ENCODE measurements at regions not wholly inside any gene's neighbourhood (a gene's known extent, or its start where the extent isn't known, plus 50 kb on each side); places are given as distances from the start of the nearest gene placed in this dataset.

DNA sequence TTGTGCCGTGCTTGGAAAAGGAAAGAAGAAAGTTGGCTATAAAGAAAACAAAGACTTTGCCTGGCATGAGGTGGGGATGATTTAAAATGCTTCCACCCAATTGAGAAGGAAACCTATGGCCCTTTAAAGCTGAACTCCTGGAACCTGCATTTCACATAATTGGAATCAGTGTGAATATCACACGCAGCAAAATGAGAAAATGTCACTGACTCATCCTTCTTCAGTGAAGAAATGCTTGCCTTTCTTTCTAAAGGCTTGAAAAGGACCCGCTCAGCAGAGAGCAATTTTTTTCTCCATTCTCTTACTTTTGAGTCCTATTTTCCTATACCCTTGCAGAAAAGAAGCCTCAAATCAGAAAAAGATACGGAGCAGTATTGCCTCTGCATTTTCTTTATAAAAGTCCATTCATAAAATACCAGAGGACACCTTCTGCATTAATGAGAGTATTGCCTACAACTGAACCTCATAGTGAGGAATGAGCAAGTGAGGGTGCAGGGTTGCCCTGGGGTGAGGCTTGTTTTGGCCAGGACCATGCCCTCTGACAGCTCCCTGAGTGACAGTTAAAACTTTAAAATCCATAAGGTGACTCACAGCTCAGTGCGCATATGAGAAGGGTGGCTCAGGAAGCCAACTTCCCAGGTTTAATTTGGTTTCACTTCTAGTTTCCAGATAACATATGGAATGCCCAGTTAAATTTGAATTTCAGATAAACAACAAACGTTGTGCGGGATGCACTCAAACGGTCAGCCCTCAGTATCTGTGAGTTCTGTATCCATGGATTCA, 191.9 kb upstream of the GYPC start:
- WGBS = 76% methylated on average over 8 of the region's 8 CpGs
- Histone ChIP-seq H2AK5ac (ENCODE audit: low read length, severe bottlenecking) (no peak overlapping the region), H3K23ac (ENCODE audit: low read length in 2 of 2) (no peak overlapping the region), H4K8ac (ENCODE audit: low read length) (no peak overlapping the region), H4K91ac (ENCODE audit: low read length) (no peak overlapping the region), H3K9me3 (ENCODE audit: control insufficient read depth, low read length) (no peaks in the 10 kb centered on the region), H3K9ac (ENCODE audit: low read length) (no peak overlapping the region), H3K14ac (ENCODE audit: low read length in 2 of 2) (no peak overlapping the region), H2AFZ (ENCODE audit: low read depth, low read length) (no peak overlapping the region), H3K36me3 (ENCODE audit: control insufficient read depth in 1 of 2, insufficient read depth in 2 of 2, low read depth in 1 of 2, low read length in 2 of 2) (no peaks in the 10 kb centered on the region), H3K4me1 (ENCODE audit: control insufficient read depth, insufficient read depth, low read depth, low read length) (no peaks in the 10 kb centered on the region), H3K18ac (ENCODE audit: low read depth in 1 of 2, low read length in 2 of 2) (no peak overlapping the region), H2BK15ac (ENCODE audit: low read depth, poor library complexity, severe bottlenecking) (no peak overlapping the region), H3K27me3 (ENCODE audit: control insufficient read depth in 1 of 2, insufficient read depth in 1 of 2, low read length in 2 of 2) (no peaks in the 10 kb centered on the region), H3K4me3 (ENCODE audit: insufficient read depth in 1 of 2, low read depth in 1 of 2, low read length in 2 of 2) (no peak overlapping the region), H2BK5ac (ENCODE audit: low read depth, low read length, poor library complexity, severe bottlenecking) (no peak overlapping the region), H3K27ac (ENCODE audit: low read length, poor library complexity, severe bottlenecking) (no peak overlapping the region), H2BK12ac (ENCODE audit: low read length in 2 of 2) (no peak overlapping the region), H3K79me1 (replicated peaks; ENCODE audit: low read length, poor library complexity, severe bottlenecking) (no peaks in the 10 kb centered on the region), H3K4ac (ENCODE audit: low read depth in 1 of 2, low read length in 2 of 2) (no peak overlapping the region), H3K4me2 (ENCODE audit: low read length, poor library complexity, severe bottlenecking) (no peak overlapping the region), H2BK120ac (ENCODE audit: low read depth, low read length) (no peak overlapping the region)
- no peak for DNase-seq

DNA sequence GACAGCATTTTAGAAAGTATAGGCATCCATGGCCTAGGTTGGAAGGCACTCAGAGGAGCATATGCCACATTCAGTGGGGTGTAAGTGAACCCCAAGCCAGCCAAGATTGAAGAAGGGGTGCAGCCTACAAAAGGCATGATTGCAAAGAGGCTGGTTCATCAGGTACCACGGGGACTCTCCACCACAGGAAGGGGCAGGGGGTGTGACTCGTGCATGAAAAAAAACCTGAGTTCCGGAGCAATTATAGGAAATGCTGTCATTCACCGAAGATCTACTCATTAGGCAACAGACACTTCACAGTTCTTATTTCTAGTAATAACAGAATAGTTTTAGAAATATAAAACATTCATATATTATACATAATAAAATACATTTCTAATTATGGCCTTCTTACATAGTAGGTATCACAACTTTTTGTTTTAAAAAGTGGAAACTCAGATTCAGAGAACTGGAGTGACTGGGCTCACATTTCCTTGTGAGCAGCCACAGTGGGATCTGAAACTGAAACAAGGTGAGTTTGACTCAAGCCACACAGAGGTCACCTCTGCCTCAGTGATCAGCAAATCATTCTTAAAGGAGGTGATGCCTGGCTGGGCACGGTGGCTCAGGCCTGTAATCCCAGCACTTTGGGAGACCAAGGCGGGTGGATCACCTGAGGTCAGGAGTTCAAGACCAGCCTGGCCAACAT, 188.4 kb upstream of the GYPC start:
- no peak overlapping the region for H3K23ac ChIP-seq (ENCODE audit: low read length in 2 of 2)
- H2AK5ac ChIP-seq (ENCODE audit: low read length, severe bottlenecking) = no peak overlapping the region
- no peak overlapping the region for H3K4me3 ChIP-seq (ENCODE audit: insufficient read depth in 1 of 2, low read depth in 1 of 2, low read length in 2 of 2)
- H2BK5ac ChIP-seq (ENCODE audit: low read depth, low read length, poor library complexity, severe bottlenecking) = no peak overlapping the region
- H3K4me1 ChIP-seq (ENCODE audit: control insufficient read depth, insufficient read depth, low read depth, low read length) = no peaks in the 10 kb centered on the region
- H4K8ac ChIP-seq (ENCODE audit: low read length) = no peak overlapping the region
- no peak overlapping the region for H3K14ac ChIP-seq (ENCODE audit: low read length in 2 of 2)
- H2BK12ac ChIP-seq (ENCODE audit: low read length in 2 of 2) = no peak overlapping the region
- H4K91ac ChIP-seq (ENCODE audit: low read length) = no peak overlapping the region
- whole genome bisulfite sequencing = 71% methylated on average over 3 of the region's 6 CpGs
- no peak overlapping the region for H3K9ac ChIP-seq (ENCODE audit: low read length)
- no peaks in the 10 kb centered on the region for H3K9me3 ChIP-seq (ENCODE audit: control insufficient read depth, low read length)
- no peak overlapping the region for H3K27ac ChIP-seq (ENCODE audit: low read length, poor library complexity, severe bottlenecking)
- H2BK15ac ChIP-seq (ENCODE audit: low read depth, poor library complexity, severe bottlenecking) = no peak overlapping the region
- H3K4me2 ChIP-seq (ENCODE audit: low read length, poor library complexity, severe bottlenecking) = no peak overlapping the region
- DNase-seq = no peak
- no peaks in the 10 kb centered on the region for H3K36me3 ChIP-seq (ENCODE audit: control insufficient read depth in 1 of 2, insufficient read depth in 2 of 2, low read depth in 1 of 2, low read length in 2 of 2)
- no peaks in the 10 kb centered on the region for H3K27me3 ChIP-seq (ENCODE audit: control insufficient read depth in 1 of 2, insufficient read depth in 1 of 2, low read length in 2 of 2)
- no peaks in the 10 kb centered on the region for H3K79me1 ChIP-seq (replicated peaks; ENCODE audit: low read length, poor library complexity, severe bottlenecking)
- no peak overlapping the region for H2AFZ ChIP-seq (ENCODE audit: low read depth, low read length)
- no peak overlapping the region for H2BK120ac ChIP-seq (ENCODE audit: low read depth, low read length)
- no peak overlapping the region for H3K18ac ChIP-seq (ENCODE audit: low read depth in 1 of 2, low read length in 2 of 2)
- H3K4ac ChIP-seq (ENCODE audit: low read depth in 1 of 2, low read length in 2 of 2) = no peak overlapping the region

GRCh38 chr2:126475031-126475430, 180.9 kb upstream of the GYPC start:
- Histone ChIP-seq H2BK12ac (ENCODE audit: low read length in 2 of 2) (no peak overlapping the region), H3K18ac (ENCODE audit: low read depth in 1 of 2, low read length in 2 of 2) (no peak overlapping the region), H4K8ac (ENCODE audit: low read length) (no peak overlapping the region), H3K9me3 (ENCODE audit: control insufficient read depth, low read length) (no peaks in the 10 kb centered on the region), H3K4ac (ENCODE audit: low read depth in 1 of 2, low read length in 2 of 2) (no peak overlapping the region), H3K27ac (ENCODE audit: low read length, poor library complexity, severe bottlenecking) (no peak overlapping the region), H3K4me2 (ENCODE audit: low read length, poor library complexity, severe bottlenecking) (no peak overlapping the region), H3K79me1 (replicated peaks; ENCODE audit: low read length, poor library complexity, severe bottlenecking) (no peaks in the 10 kb centered on the region), H3K4me1 (ENCODE audit: control insufficient read depth, insufficient read depth, low read depth, low read length) (no peaks in the 10 kb centered on the region), H2AFZ (ENCODE audit: low read depth, low read length) (no peak overlapping the region), H2AK5ac (ENCODE audit: low read length, severe bottlenecking) (no peak overlapping the region), H3K14ac (ENCODE audit: low read length in 2 of 2) (no peak overlapping the region), H2BK15ac (ENCODE audit: low read depth, poor library complexity, severe bottlenecking) (no peak overlapping the region), H3K36me3 (ENCODE audit: control insufficient read depth in 1 of 2, insufficient read depth in 2 of 2, low read depth in 1 of 2, low read length in 2 of 2) (no peaks in the 10 kb centered on the region), H3K27me3 (ENCODE audit: control insufficient read depth in 1 of 2, insufficient read depth in 1 of 2, low read length in 2 of 2) (no peaks in the 10 kb centered on the region), H4K91ac (ENCODE audit: low read length) (no peak overlapping the region), H3K9ac (ENCODE audit: low read length) (no peak overlapping the region), H3K4me3 (ENCODE audit: insufficient read depth in 1 of 2, low read depth in 1 of 2, low read length in 2 of 2) (no peak overlapping the region), H3K23ac (ENCODE audit: low read length in 2 of 2) (no peak overlapping the region), H2BK5ac (ENCODE audit: low read depth, low read length, poor library complexity, severe bottlenecking) (no peak overlapping the region), H2BK120ac (ENCODE audit: low read depth, low read length) (no peak overlapping the region)
- 83% methylated on average over 3 of the region's 3 CpGs for WGBS
- no peak for DNase-seq

DNA sequence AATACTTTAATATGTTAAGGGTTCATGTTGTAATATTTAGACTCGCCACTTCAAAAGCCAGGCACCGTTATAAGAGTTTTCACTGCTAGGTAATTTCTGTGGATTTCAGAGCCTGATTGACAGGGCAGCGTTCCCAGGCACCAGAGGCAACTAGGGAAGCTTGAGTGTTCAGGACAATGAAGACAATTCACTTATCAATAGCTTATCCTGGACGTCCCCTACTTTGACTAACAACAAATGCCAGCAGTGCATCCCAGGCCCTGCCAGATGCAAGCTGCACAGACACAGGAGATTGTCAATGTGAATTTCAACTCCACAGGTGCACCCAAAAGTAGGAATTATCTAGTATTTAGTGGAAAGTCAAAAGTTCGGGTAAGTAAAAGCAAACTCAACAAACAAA, 179.3 kb upstream of the GYPC start:
- no peak overlapping the region for H3K4me3 ChIP-seq (ENCODE audit: insufficient read depth in 1 of 2, low read depth in 1 of 2, low read length in 2 of 2)
- H3K4ac ChIP-seq (ENCODE audit: low read depth in 1 of 2, low read length in 2 of 2) = no peak overlapping the region
- H3K18ac ChIP-seq (ENCODE audit: low read depth in 1 of 2, low read length in 2 of 2) = no peak overlapping the region
- no peaks in the 10 kb centered on the region for H3K36me3 ChIP-seq (ENCODE audit: control insufficient read depth in 1 of 2, insufficient read depth in 2 of 2, low read depth in 1 of 2, low read length in 2 of 2)
- no peaks in the 10 kb centered on the region for H3K4me1 ChIP-seq (ENCODE audit: control insufficient read depth, insufficient read depth, low read depth, low read length)
- no peak overlapping the region for H4K91ac ChIP-seq (ENCODE audit: low read length)
- no peaks in the 10 kb centered on the region for H3K9me3 ChIP-seq (ENCODE audit: control insufficient read depth, low read length)
- H2BK12ac ChIP-seq (ENCODE audit: low read length in 2 of 2) = no peak overlapping the region
- no peak overlapping the region for H2AK5ac ChIP-seq (ENCODE audit: low read length, severe bottlenecking)
- H3K9ac ChIP-seq (ENCODE audit: low read length) = no peak overlapping the region
- H3K4me2 ChIP-seq (ENCODE audit: low read length, poor library complexity, severe bottlenecking) = no peak overlapping the region
- WGBS = 67% methylated on average over 4 of the region's 5 CpGs
- H3K79me1 ChIP-seq (replicated peaks; ENCODE audit: low read length, poor library complexity, severe bottlenecking) = no peaks in the 10 kb centered on the region
- H3K27ac ChIP-seq (ENCODE audit: low read length, poor library complexity, severe bottlenecking) = no peak overlapping the region
- no peak overlapping the region for H2BK15ac ChIP-seq (ENCODE audit: low read depth, poor library complexity, severe bottlenecking)
- DNase-seq = no peak
- no peaks in the 10 kb centered on the region for H3K27me3 ChIP-seq (ENCODE audit: control insufficient read depth in 1 of 2, insufficient read depth in 1 of 2, low read length in 2 of 2)
- H2AFZ ChIP-seq (ENCODE audit: low read depth, low read length) = no peak overlapping the region
- no peak overlapping the region for H2BK5ac ChIP-seq (ENCODE audit: low read depth, low read length, poor library complexity, severe bottlenecking)
- H2BK120ac ChIP-seq (ENCODE audit: low read depth, low read length) = no peak overlapping the region
- no peak overlapping the region for H4K8ac ChIP-seq (ENCODE audit: low read length)
- no peak overlapping the region for H3K14ac ChIP-seq (ENCODE audit: low read length in 2 of 2)
- no peak overlapping the region for H3K23ac ChIP-seq (ENCODE audit: low read length in 2 of 2)
